MCF 10A (cell line): ENCODE measurements at regions not wholly inside any gene's neighbourhood (a gene's known extent, or its start where the extent isn't known, plus 50 kb on each side); places are given as distances from the start of the nearest gene placed in this dataset.

Source experiments
- BruUV-seq: library from RNA; stranded (reverse); fragments of 400-500 nt; replicated peaks from 2 replicates; lab custom pipeline; 2021; lab: Mats Ljungman, UMichigan
- CTCF ChIA-PET: fragments of 300-600 bp; sonication (Branson Sonifier 250); formaldehyde crosslinking; extraction: SDS; loops from one replicate; lab custom pipeline; 2021; ENCODE audit warnings: antibody characterized with exemption, inconsistent platforms; lab: Yijun Ruan, JAX
- POLR2A ChIA-PET: fragments of 300-600, 350-650 bp; sonication (Branson Sonifier 250); formaldehyde crosslinking; extraction: SDS; loops from one replicate; lab custom pipeline; 2020; ENCODE audit warnings: antibody characterized with exemption, inconsistent platforms; lab: Yijun Ruan, JAX
- DNase-seq: peaks from one replicate; pipeline ENCODE4 v3.0.0-alpha.2; 2018; ENCODE audit not compliant: unreplicated experiment
- H3K27ac Mint-ChIP-seq: one replicate; pipeline ENCODE4 v1.8.0; 2022; ENCODE audit warnings: mild to moderate bottlenecking, low read depth, mixed read lengths; ENCODE audit not compliant: unreplicated experiment
- H3K27me3 Mint-ChIP-seq: one replicate; pipeline ENCODE4 v1.8.0; 2022; ENCODE audit warnings: mixed read lengths; ENCODE audit not compliant: insufficient read depth, unreplicated experiment
- H3K36me3 Mint-ChIP-seq: one replicate; pipeline ENCODE4 v1.8.0; 2022; ENCODE audit warnings: mild to moderate bottlenecking, moderate library complexity, mixed read lengths; ENCODE audit not compliant: insufficient read depth, unreplicated experiment
- H3K4me1 Mint-ChIP-seq: one replicate; pipeline ENCODE4 v1.8.0; 2022; ENCODE audit warnings: mixed read lengths; ENCODE audit not compliant: insufficient read depth, unreplicated experiment
- H3K4me3 Mint-ChIP-seq: one replicate; pipeline ENCODE4 v1.8.0; 2022; ENCODE audit warnings: mild to moderate bottlenecking, moderate library complexity, mixed read lengths; ENCODE audit not compliant: unreplicated experiment
- H3K9me3 Mint-ChIP-seq: one replicate; pipeline ENCODE4 v1.8.0; 2022; ENCODE audit warnings: mixed read lengths; ENCODE audit not compliant: unreplicated experiment
- CTCF ChIP-seq: fragments of 200-600 bp; IDR thresholded peaks from one replicate; pipeline ENCODE4 v1.8.0; 2022; ENCODE audit warnings: antibody characterized with exemption, mild to moderate bottlenecking; ENCODE audit not compliant: unreplicated experiment
- intact Hi-C: fragments of 100-400 bp; cut with micrococcal nuclease; formaldehyde crosslinking; loops from 2 replicates; pipeline ENCODE4 v1.14.1; 2022

- no TSS peak for BruUV-seq
- H3K4me3 Mint-ChIP-seq = no peak overlapping the region
- H3K4me1 Mint-ChIP-seq = no peaks in the 10 kb centered on the region
- TF ChIP-seq CTCF = no peak
- intact Hi-C loops = no loop called here
- no peaks in the 10 kb centered on the region for H3K9me3 Mint-ChIP-seq
- no peaks in the 10 kb centered on the region for H3K36me3 Mint-ChIP-seq
- H3K27ac Mint-ChIP-seq = no peak overlapping the region
- no peak for DNase-seq
- ChIA-PET POLR2A (no interaction called here), CTCF (no interaction called here)
- H3K27me3 Mint-ChIP-seq = peaks cover 78% of the 10 kb centered on the region
Measured at GRCh38 chr7:9502269-9502668, 1068.9 kb downstream of the NXPH1 start.

GRCh38 chr7:9504678-9505077 is 1071.3 kb downstream of the NXPH1 start:
- POLR2A ChIA-PET = no interaction called here

GRCh38 chr7:9505516-9505915 is 1072.1 kb downstream of the NXPH1 start:
- no peak for DNase-seq
- TF ChIP-seq CTCF = no peak
- intact Hi-C loops = no loop called here
- Mint-ChIP-seq H3K9me3 (no peaks in the 10 kb centered on the region), H3K27ac (no peak overlapping the region), H3K4me1 (no peaks in the 10 kb centered on the region), H3K4me3 (no peak overlapping the region), H3K27me3 (peaks cover 80% of the 10 kb centered on the region), H3K36me3 (no peaks in the 10 kb centered on the region)
- POLR2A ChIA-PET = no interaction called here
- CTCF ChIA-PET = no interaction called here
- no TSS peak for BruUV-seq

More at GRCh38 chr7:9504678-9505077, 1071.3 kb downstream of the NXPH1 start:
- no TSS peak for BruUV-seq
- intact Hi-C loops = no loop called here
- Mint-ChIP-seq H3K4me1 (no peaks in the 10 kb centered on the region), H3K27ac (no peak overlapping the region), H3K27me3 (peaks cover 79% of the 10 kb centered on the region), H3K36me3 (no peaks in the 10 kb centered on the region), H3K4me3 (no peak overlapping the region), H3K9me3 (no peaks in the 10 kb centered on the region)
- DNase-seq = no peak
- TF ChIP-seq CTCF = no peak
- CTCF ChIA-PET = no interaction called here

- ChIA-PET CTCF (no interaction called here), POLR2A (no interaction called here)
- Mint-ChIP-seq H3K36me3 (no peaks in the 10 kb centered on the region), H3K27ac (no peak overlapping the region), H3K9me3 (no peaks in the 10 kb centered on the region), H3K4me3 (no peak overlapping the region), H3K4me1 (no peaks in the 10 kb centered on the region), H3K27me3 (peaks cover 81% of the 10 kb centered on the region)
- no peak for DNase-seq
- intact Hi-C loops = no loop called here
- BruUV-seq = no TSS peak
- no peak for TF ChIP-seq CTCF
Measured at GRCh38 chr7:9507290-9507689, 1073.9 kb downstream of the NXPH1 start.
